Psoas muscle (tissue), 7 donors: ENCODE measurements at regions not wholly inside any gene's neighbourhood (a gene's known extent, or its start where the extent isn't known, plus 50 kb on each side); places are given as distances from the start of the nearest gene placed in this dataset.

Experiments used
- ATAC-seq, 4 donors: fragments of 200-7000 bp; cut with Tn5 transposase; one replicate each; pipeline ENCODE4 v1.9.1; 2020; ENCODE audit warnings: moderate library complexity in 3 of 4, mild to moderate bottlenecking in 2 of 4
- DNase-seq, 2 donors: peaks; one replicate each; pipeline ENCODE4 v3.0.0-alpha.2; 2020
- H3K27ac ChIP-seq: fragments of 200-600 bp; one replicate; pipeline ENCODE4 v1.8.0; 2022
- H3K27me3 ChIP-seq, 3 donors: fragments of 200-600 bp in 1 of 3; one replicate each; pipeline versions ENCODE4 v1.6.1 to v1.8.0; 2013 to 2022; ENCODE audit warnings: low read length in 2 of 3, mild to moderate bottlenecking in 2 of 3, moderate library complexity in 1 of 3; ENCODE audit not compliant: insufficient read depth in 3 of 3
- H3K36me3 ChIP-seq, 2 donors: fragments of 200-600 bp in 1 of 2; one replicate each; pipeline versions ENCODE4 v1.6.1 to v1.8.0; 2013 to 2022; ENCODE audit warnings: low read depth in 1 of 2, mild to moderate bottlenecking in 1 of 2, moderate library complexity in 1 of 2; ENCODE audit not compliant: insufficient read depth in 1 of 2
- H3K4me1 ChIP-seq: fragments of 200-600 bp; one replicate; pipeline ENCODE4 v1.8.0; 2022
- H3K4me3 ChIP-seq: fragments of 200-600 bp; one replicate; pipeline ENCODE4 v1.8.0; 2022; ENCODE audit warnings: mild to moderate bottlenecking
- H3K9me3 ChIP-seq: fragments of 200-600 bp; one replicate; pipeline ENCODE4 v1.8.0; 2022
- WGBS, 3 donors: extraction: QIAGEN DNeasy Blood & Tissue Kit; methylation state at CpG; one replicate each; pipeline versions ENCODE4 v1.1.6 to v1.1.7; 2013; 5-methylcytosine and 5-hydroxymethylcytosine counted together
- intact Hi-C, 2 donors: fragments of 100-400 bp; cut with DNase I; formaldehyde crosslinking; loops; one replicate each; pipeline versions ENCODE4 v1.11.0 to v1.14.2; 2022
- TF ChIP-seq, protein P1 (sequence below): fragments of 200-600 bp; IDR thresholded peaks from one replicate; pipeline ENCODE4 v1.8.0; 2022; ENCODE audit warnings: antibody characterized with exemption
- donor health status: healthy with polysubstance abuse.
- donor health status: DM: no; HTN: no; CAD: no; lungs with moderate emphysema.
- donor health status: Bipolar disorder and iron deficiency.
- donor health status: healthy.
- donor health status: DM: yes; HTN: yes; CAD: no.
- donor health status: DM: no; HTN: no; CAD: no.
- donor health status: DM: yes; HTN: yes; CAD: no.

DNA sequence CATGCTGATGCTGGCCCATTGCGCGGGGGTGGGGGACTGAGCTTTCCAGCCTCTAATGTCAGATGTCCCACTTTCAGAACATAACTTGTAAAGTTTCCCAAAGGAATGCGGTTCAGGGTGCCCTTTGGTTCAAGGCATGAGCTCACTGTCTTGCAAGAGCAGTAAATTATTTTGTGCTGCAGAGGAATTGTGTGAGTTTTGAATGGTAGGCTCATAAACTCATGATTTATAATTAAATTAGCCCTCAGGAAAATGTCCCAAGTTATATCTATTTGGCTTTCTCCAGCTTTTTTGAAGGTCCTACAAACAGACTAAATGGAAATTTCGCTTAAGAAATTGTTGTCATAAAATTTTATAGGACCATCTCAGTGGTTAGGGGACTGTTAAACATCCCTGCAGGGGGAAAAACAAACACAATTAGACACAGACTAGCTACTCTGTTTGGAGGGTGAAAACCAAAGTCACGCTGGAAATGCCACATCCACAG lies 321.8 kb downstream of the HS3ST3B1 start:
- Histone ChIP-seq H3K4me1 (no peaks in the 10 kb centered on the region), H3K36me3 (no peaks in the 10 kb centered on the region), H3K27ac (no peak overlapping the region), H3K27me3 (no peaks in the 10 kb centered on the region), H3K9me3 (no peaks in the 10 kb centered on the region), H3K4me3 (no peak overlapping the region)
- ATAC-seq = no peak
- 46 to 56% (median 53%) methylated on average over 5 of the region's 5 CpGs for WGBS, 3 donors
- TF ChIP-seq, protein P1, sequence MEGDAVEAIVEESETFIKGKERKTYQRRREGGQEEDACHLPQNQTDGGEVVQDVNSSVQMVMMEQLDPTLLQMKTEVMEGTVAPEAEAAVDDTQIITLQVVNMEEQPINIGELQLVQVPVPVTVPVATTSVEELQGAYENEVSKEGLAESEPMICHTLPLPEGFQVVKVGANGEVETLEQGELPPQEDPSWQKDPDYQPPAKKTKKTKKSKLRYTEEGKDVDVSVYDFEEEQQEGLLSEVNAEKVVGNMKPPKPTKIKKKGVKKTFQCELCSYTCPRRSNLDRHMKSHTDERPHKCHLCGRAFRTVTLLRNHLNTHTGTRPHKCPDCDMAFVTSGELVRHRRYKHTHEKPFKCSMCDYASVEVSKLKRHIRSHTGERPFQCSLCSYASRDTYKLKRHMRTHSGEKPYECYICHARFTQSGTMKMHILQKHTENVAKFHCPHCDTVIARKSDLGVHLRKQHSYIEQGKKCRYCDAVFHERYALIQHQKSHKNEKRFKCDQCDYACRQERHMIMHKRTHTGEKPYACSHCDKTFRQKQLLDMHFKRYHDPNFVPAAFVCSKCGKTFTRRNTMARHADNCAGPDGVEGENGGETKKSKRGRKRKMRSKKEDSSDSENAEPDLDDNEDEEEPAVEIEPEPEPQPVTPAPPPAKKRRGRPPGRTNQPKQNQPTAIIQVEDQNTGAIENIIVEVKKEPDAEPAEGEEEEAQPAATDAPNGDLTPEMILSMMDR = no peak
- intact Hi-C loops = loop anchor here in 1 of 2 donors (10.0 kb wide), 1 partner anchor 58 kb away; no protein-coding TSS in a partner anchor
- no peak for DNase-seq

DNA sequence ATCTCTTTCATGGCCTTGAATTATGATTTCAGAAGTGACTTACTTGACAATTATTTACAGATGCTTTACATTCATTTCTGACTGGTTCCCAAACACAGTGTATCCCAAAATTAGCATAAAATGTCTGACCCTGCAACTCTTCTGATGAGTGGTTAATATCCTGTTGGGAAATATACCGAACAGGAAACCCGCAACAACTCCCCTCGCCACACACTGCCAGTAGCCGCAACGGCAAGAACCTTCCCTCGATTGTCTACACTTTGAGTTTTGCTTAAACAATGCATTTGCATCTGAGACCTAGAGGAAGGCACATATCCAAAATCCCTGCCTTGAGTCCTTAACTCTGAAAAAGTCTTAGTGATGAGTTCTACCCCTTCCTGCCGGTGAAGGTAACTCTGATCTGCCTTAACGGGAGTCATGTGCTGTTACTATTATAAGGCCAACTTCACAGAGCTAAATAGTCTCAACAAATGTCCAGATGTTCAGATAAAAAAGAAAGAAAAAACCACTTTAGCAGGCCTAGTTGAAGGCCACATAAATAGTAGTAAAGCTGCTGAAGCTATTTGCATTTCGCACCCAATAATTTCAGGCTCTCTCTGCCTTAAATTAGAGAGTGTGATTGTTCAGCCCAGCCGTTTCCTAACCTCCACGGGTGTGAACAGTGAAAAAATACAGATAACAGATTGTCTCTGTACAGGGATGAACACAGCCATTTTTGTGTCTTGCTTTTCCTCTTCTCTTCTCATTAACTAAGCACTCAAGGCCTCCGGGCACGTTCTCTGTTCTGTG lies 321.1 kb downstream of the HS3ST3B1 start:
- Histone ChIP-seq H3K4me1 (no peaks in the 10 kb centered on the region), H3K36me3 (no peaks in the 10 kb centered on the region), H3K4me3 (no peak overlapping the region), H3K27ac (no peak overlapping the region), H3K9me3 (no peaks in the 10 kb centered on the region), H3K27me3 (no peaks in the 10 kb centered on the region)
- WGBS, 3 donors = 66 to 69% (median 66%) methylated on average over 13 of the region's 13 CpGs
- no peak for ATAC-seq
- intact Hi-C loops = loop anchor here in 1 of 2 donors (10.0 kb wide), 1 partner anchor 57 kb away; no protein-coding TSS in a partner anchor
- no peak for DNase-seq
- TF ChIP-seq, protein P1 = no peak

DNA sequence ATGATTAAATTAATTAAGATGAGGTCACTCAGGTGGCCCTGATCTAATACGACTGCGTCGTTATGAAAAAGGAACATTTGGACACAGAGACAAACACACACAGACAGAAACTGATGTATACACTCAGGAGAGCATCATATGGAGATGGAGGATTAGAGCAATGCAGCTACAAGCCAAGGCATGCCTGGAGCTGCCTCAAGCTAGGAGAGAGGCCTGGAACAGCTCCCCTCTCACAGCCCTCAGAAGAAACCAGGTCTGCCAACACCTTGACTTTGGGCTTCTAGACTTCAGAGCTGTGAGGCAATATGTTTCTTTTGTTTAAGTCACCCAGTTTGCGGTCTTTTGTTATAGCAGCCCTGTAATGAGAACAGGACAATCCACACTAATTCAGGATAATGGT lies 318.9 kb downstream of the HS3ST3B1 start:
- intact Hi-C loops = loop anchor here in 1 of 2 donors (10.0 kb wide), 1 partner anchor 55 kb away; no protein-coding TSS in a partner anchor
- Histone ChIP-seq H3K9me3 (no peaks in the 10 kb centered on the region), H3K27ac (no peak overlapping the region), H3K27me3 (no peaks in the 10 kb centered on the region), H3K36me3 (no peaks in the 10 kb centered on the region), H3K4me1 (no peaks in the 10 kb centered on the region), H3K4me3 (no peak overlapping the region)
- TF ChIP-seq, protein P1 = no peak
- no peak for ATAC-seq
- no peak for DNase-seq
- WGBS, 3 donors = 68 to 90% (median 85%) methylated on average over 4 of the region's 4 CpGs

DNA sequence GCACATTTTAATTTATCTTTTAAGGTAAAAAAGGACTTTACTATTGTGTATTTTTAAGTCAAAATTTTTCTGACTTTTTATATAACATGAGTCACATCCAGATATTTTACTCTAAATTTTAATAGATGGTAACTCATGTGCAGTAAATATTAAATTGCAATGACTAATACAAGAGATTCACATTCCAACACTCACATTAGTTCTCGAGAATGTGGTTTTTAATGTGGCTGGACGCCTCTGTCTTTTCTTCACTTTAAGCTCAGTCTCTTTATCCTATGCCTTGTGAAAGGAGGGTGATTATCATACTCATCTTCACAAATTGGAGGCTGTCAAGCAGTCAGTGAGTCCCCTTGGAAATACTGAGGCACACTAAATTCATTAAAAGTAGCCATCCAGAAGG lies 315.6 kb downstream of the HS3ST3B1 start:
- Histone ChIP-seq H3K4me1 (no peaks in the 10 kb centered on the region), H3K9me3 (no peaks in the 10 kb centered on the region), H3K27ac (no peak overlapping the region), H3K4me3 (no peak overlapping the region), H3K27me3 (no peaks in the 10 kb centered on the region), H3K36me3 (no peaks in the 10 kb centered on the region)
- 65 to 74% (median 73%) methylated on average over 2 of the region's 2 CpGs for WGBS, 3 donors
- ATAC-seq = no peak
- intact Hi-C loops = no loop called here
- TF ChIP-seq, protein P1 = no peak
- no peak for DNase-seq
